Cardiac fibroblast (primary cell): ENCODE measurements at regions not wholly inside any gene's neighbourhood (a gene's known extent, or its start where the extent isn't known, plus 50 kb on each side); places are given as distances from the start of the nearest gene placed in this dataset.
A peak's percentile ranks its signal among the peaks of the same experiment; 100 is the strongest.

ENCODE experiments used
- DNase-seq, 2 donors: peaks; one replicate each; pipeline versions ENCODE4 v3.0.0 to v3.0.0-alpha.2; 2010; ENCODE audit warnings: low read depth in 2 of 2
- H3K4me3 ChIP-seq, 2 donors: replicated peaks in 1 of 2; 1 replicate in 1 of 2; 2 replicates in 1 of 2; pipeline ENCODE4 v1.5.1; 2011; ENCODE audit warnings: low read depth in 2 of 2, low read length in 2 of 2, mild to moderate bottlenecking in 2 of 2, moderate library complexity in 1 of 2
- TF ChIP-seq, protein P1 (sequence below): IDR thresholded peaks from one replicate; pipeline ENCODE4 v1.5.1; 2011; ENCODE audit warnings: low read depth, mild to moderate bottlenecking, low read length, inconsistent platforms

DNA sequence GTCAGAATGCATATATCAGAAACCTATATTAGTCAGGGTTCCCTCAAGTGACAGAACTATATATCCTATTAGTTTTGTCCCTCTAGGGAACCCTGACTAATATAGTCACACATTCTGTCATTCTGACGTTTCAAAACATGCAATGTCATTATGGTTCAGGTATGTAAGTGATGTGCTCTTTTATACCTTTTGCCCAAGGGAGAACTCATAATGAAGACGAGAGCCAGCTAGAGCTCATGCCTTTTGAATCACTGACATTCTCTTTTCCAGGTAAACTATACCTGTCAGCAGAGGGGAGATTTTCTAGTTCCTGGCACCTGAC lies 576.7 kb downstream of the LRRC70 start:
- H3K4me3 ChIP-seq, result no peak overlapping the region
- DNase-seq, result no peak
- TF ChIP-seq, protein P1, sequence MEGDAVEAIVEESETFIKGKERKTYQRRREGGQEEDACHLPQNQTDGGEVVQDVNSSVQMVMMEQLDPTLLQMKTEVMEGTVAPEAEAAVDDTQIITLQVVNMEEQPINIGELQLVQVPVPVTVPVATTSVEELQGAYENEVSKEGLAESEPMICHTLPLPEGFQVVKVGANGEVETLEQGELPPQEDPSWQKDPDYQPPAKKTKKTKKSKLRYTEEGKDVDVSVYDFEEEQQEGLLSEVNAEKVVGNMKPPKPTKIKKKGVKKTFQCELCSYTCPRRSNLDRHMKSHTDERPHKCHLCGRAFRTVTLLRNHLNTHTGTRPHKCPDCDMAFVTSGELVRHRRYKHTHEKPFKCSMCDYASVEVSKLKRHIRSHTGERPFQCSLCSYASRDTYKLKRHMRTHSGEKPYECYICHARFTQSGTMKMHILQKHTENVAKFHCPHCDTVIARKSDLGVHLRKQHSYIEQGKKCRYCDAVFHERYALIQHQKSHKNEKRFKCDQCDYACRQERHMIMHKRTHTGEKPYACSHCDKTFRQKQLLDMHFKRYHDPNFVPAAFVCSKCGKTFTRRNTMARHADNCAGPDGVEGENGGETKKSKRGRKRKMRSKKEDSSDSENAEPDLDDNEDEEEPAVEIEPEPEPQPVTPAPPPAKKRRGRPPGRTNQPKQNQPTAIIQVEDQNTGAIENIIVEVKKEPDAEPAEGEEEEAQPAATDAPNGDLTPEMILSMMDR, result no peak

DNA sequence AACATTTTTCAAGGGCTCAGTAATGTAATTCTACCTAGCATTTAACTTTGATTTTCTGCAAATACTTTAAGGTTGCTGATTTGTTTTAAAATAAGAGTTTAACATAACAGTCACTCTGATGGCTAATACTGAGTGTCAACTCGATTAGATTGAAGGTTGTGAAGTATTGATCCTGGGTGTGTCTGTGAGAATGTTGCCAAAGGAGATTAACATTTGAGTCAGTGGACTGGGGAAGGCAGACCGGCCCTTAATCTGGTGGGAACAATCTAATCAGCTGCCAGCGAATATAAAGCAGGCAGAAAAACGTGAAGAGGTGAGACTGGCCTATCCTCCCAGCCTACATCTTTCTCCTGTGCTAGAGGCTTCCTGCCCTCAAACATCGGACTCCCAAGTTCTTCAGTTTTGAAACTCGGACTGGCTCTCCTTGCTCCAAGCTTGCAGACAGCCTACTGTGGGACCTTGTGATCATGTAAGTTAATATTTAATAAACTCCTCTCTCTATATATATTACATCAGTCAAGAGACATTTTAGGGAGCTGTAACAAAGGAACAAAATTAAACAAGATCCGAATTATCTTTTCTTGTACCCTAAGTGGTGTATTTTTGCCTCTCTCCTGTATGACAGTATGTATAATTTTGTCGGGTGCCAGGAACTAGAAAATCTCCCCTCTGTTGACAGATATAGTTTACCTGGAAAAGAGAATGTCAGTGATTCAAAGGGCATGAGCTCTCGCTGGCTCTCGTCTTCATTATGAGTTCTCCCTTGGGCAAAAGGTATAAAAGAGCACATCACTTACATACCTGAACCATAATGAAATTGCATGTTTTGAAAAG lies 576.1 kb downstream of the LRRC70 start:
- DNase-seq, result no peak
- no peak overlapping the region for H3K4me3 ChIP-seq
- TF ChIP-seq, protein P1, result no peak

DNA sequence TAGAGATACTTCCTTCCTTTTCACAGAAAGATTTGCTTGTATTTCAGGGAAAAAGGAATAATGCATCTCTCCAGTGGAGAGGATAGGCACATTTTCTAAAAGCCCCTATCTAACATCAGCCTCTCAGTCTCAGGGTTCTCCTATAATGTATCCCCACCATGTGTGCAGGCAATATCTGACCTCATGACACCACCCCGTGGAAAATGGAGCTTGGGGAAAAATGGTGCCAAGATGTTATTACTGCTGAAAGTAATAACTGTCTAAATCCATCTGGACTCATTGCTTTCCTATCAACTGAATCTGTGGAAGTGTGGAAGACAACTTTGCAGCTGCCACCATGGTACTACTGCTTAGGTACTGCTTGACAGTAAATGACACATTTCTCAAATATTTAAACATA lies 574.3 kb downstream of the LRRC70 start:
- no peak overlapping the region for H3K4me3 ChIP-seq
- DNase-seq, result no peak
- TF ChIP-seq, protein P1, result no peak

DNA sequence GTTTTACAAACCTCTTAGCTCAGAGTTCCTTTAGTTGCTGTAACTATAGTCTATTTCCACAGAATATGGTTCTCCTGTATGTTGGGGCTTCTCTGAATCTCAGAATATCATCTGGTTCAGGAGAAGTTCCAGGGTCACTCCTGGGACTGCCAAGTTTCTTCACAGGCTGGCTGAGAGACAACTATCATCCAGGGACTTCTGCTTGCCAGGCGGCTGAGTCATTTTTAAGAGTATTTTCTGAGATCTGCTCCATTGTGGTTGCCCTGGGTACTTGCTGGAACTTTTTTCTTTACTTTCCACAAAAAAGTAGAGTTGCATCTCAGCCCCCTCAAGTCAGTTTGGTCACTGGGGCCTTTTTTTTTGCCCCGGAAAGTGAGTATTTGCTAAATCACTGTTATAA lies 566.5 kb downstream of the LRRC70 start:
- H3K4me3 ChIP-seq, result no peak overlapping the region
- TF ChIP-seq, protein P1, result no peak
- peak; percentile 39 to 41 for DNase-seq

DNA sequence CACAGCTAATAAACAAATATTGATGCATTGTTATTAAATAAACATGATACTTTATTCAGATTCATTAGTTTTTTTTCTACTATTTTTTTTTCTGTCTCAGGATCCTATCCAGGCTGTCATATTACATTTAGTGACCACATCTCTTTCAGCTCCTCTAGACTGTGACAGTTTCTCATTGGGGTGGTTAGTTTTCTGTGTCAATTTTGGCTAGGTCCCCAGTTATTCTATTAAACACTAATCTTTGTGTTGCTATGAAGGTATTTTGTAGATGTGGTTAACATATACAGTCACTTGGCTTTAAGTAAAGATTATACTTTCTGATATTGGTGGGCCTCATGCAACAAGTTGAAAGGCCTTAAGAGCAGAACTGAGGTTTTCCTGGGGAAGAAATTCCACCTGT lies 563.0 kb downstream of the LRRC70 start:
- no peak for DNase-seq
- no peak overlapping the region for H3K4me3 ChIP-seq
- TF ChIP-seq, protein P1, result no peak

DNA sequence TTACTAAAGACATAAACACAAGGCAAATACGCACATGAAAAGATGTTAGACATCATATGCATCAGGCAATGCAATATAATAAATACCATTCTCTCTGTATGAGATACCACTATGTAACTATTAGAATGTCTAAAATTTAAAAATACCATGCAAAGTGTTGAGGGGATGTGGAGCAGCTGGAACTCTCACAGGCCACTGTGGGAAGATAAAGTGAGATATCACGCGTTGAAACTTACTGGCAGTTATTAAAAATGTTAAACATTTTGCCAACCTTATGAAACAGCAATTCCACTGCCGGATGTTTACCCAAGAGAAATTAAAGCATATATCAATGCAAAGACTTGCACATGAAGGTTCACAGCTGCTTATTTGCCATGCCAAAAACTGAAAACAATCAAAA lies 556.7 kb downstream of the LRRC70 start:
- TF ChIP-seq, protein P1, result no peak
- peak in 1 of 2 donors; percentile 66 for DNase-seq
- no peak overlapping the region for H3K4me3 ChIP-seq

DNA sequence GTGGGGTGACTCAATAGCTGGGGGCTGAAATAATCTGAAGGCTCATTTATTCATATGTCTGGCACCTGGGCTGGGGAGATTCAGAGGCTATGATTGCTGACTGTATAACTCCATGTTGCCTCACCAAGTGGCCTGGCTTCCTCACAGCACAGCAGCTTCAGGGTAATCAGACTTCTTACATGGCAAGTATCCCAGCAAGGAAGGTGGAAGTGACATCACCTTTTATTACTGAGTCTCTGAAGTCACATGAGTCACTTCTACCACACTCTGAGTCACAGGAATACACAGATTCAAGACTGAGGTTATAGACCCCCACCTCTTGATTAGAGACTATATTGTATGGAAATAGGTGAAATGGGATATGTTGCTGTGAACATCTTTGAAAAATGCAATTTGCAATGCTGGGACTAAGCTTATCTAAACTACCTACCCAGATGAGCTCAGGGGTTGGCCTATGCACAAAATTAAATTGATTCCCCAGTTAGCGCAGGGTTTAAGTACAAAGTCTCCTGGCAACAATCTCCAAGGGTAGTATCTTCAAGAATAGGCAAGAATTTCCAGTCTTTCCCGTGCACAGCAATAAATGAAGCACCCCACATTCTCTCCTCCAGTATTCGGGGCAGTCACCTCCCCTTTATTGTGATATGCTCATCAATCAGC lies 553.1 kb downstream of the LRRC70 start:
- no peak overlapping the region for H3K4me3 ChIP-seq
- DNase-seq, result peak; percentile 63 to 88
- TF ChIP-seq, protein P1, result no peak
